Spinal cord (tissue), 9 donors: ENCODE measurements at regions not wholly inside any gene's neighbourhood (a gene's known extent, or its start where the extent isn't known, plus 50 kb on each side); places are given as distances from the start of the nearest gene placed in this dataset.
"Not testable (repeated sequence)": the region's sequence is repeated elsewhere in the genome, so short reads cannot be mapped to it uniquely, and the experiment has no call there.

ENCODE experiments used
- DNase-seq, 6 donors: peaks; one replicate each; pipeline versions ENCODE4 v3.0.0 to v3.0.0-alpha.2; 2013 to 2015; ENCODE audit warnings: low spot score in 6 of 6, low read depth in 4 of 6
- H3K27ac ChIP-seq: one replicate; pipeline ENCODE4 v1.5.1; 2013; ENCODE audit warnings: low read depth, low read length, control low read depth
- H3K27me3 ChIP-seq: one replicate; pipeline ENCODE4 v1.6.1; 2013; ENCODE audit warnings: low read length; ENCODE audit not compliant: control insufficient read depth, insufficient read depth
- H3K36me3 ChIP-seq: one replicate; pipeline ENCODE4 v1.6.1; 2013; ENCODE audit warnings: low read length; ENCODE audit not compliant: control insufficient read depth, insufficient read depth
- H3K4me1 ChIP-seq: one replicate; pipeline ENCODE4 v1.6.1; 2013; ENCODE audit warnings: low read length; ENCODE audit not compliant: control insufficient read depth, insufficient read depth
- H3K4me3 ChIP-seq: one replicate; pipeline ENCODE4 v1.5.1; 2013; ENCODE audit warnings: low read depth, low read length, control low read depth
- H3K9me3 ChIP-seq: one replicate; pipeline ENCODE4 v1.6.1; 2013; ENCODE audit warnings: low read length; ENCODE audit not compliant: control insufficient read depth, insufficient read depth
- WGBS: methylation state at CpG from one replicate; pipeline ENCODE4 v1.1.5; 2013; ENCODE audit warnings: missing lambda C conversion rate; ENCODE audit not compliant: insufficient coverage; 5-methylcytosine and 5-hydroxymethylcytosine counted together
- donor health status: healthy.

GRCh38 chr4:87918314-87919058 is 57.0 kb upstream of the SPP1 start:
- no peaks in the 10 kb centered on the region for H3K9me3 ChIP-seq
- DNase-seq, result no peak
- no peaks in the 10 kb centered on the region for H3K36me3 ChIP-seq
- no peak overlapping the region for H3K4me3 ChIP-seq
- H3K27ac ChIP-seq, result no peak overlapping the region
- no peaks in the 10 kb centered on the region for H3K27me3 ChIP-seq
- no peaks in the 10 kb centered on the region for H3K4me1 ChIP-seq
- no CpG with 5 or more reads among the region's 4 CpGs for WGBS

GRCh38 chr4:87919304-87919703 is 56.2 kb upstream of the SPP1 start:
- H3K4me3 ChIP-seq, DNase-seq, H3K27ac ChIP-seq, H3K27me3 ChIP-seq, H3K9me3 ChIP-seq, H3K4me1 ChIP-seq, H3K36me3 ChIP-seq: not testable (repeated sequence)
- WGBS, result 100% methylated on average over 1 of the region's 1 CpG

- H3K9me3 ChIP-seq, result no peaks in the 10 kb centered on the region
- H3K4me3 ChIP-seq, result no peak overlapping the region
- H3K27me3 ChIP-seq, result no peaks in the 10 kb centered on the region
- no peak for DNase-seq
- no CpG with 5 or more reads among the region's 2 CpGs for WGBS
- no peaks in the 10 kb centered on the region for H3K4me1 ChIP-seq
- no peak overlapping the region for H3K27ac ChIP-seq
- H3K36me3 ChIP-seq, result no peaks in the 10 kb centered on the region
Observed at GRCh38 chr4:87919941-87920340, 55.6 kb upstream of the SPP1 start.

GRCh38 chr4:87920478-87920877 is 55.0 kb upstream of the SPP1 start:
- no peaks in the 10 kb centered on the region for H3K27me3 ChIP-seq
- no peaks in the 10 kb centered on the region for H3K9me3 ChIP-seq
- H3K4me3 ChIP-seq, result no peak overlapping the region
- no peaks in the 10 kb centered on the region for H3K4me1 ChIP-seq
- no CpG with 5 or more reads among the region's 2 CpGs for WGBS
- no peak overlapping the region for H3K27ac ChIP-seq
- no peaks in the 10 kb centered on the region for H3K36me3 ChIP-seq
- no peak for DNase-seq

GRCh38 chr4:87921626-87922479 is 53.7 kb upstream of the SPP1 start:
- not testable (repeated sequence) for H3K4me1 ChIP-seq, H3K4me3 ChIP-seq, H3K9me3 ChIP-seq, H3K27ac ChIP-seq, H3K27me3 ChIP-seq, H3K36me3 ChIP-seq, DNase-seq
- WGBS, result 88% methylated on average over 8 of the region's 16 CpGs

- DNase-seq, H3K4me1 ChIP-seq, H3K27me3 ChIP-seq, H3K36me3 ChIP-seq, H3K9me3 ChIP-seq, H3K27ac ChIP-seq, H3K4me3 ChIP-seq: not testable (repeated sequence)
- WGBS, result 82% methylated on average over 5 of the region's 18 CpGs
Observed at GRCh38 chr4:87924146-87924545, 51.4 kb upstream of the SPP1 start.
